ENCODE measurements at regions not wholly inside any gene's neighbourhood (a gene's known extent, or its start where the extent isn't known, plus 50 kb on each side); places are given as distances from the start of the nearest gene placed in this dataset.

GRCh38 chr5:175207321-175208040 lies 236.5 kb downstream of the DRD1 start:
- H4K20me1 ChIP-seq (ENCODE audit: insufficient read depth, low read length), result no peaks in the 10 kb centered on the region
- H3K14ac ChIP-seq (replicated peaks; ENCODE audit: low read depth, low read length), result no peak overlapping the region
- intact Hi-C loops (cut with micrococcal nuclease), result no loop called here
- no peaks in the 10 kb centered on the region for H3K79me1 ChIP-seq (ENCODE audit: low read depth in 1 of 2, low read length in 2 of 2)
- no peak for ATAC-seq (ENCODE audit: low read depth)
- H3K36me3 ChIP-seq (ENCODE audit: control insufficient read depth, insufficient read depth, low read length), result no peaks in the 10 kb centered on the region
- ChIA-PET CTCF (interaction anchor here (0.6 kb wide), 2 partner anchors 227 to 602 kb away, joined by 3 to 7 read pairs; no protein-coding TSS in a partner anchor), POLR2A (ENCODE audit: unreplicated experiment) (no interaction called here)
- no peaks in the 10 kb centered on the region for H3K4me1 ChIP-seq (ENCODE audit: control insufficient read depth, insufficient read depth, low read length)
- peak; percentile 29 for DNase-seq
- H3K27me3 ChIP-seq (ENCODE audit: control insufficient read depth, insufficient read depth, low read length), result no peaks in the 10 kb centered on the region; the same call in 1 of the 2 replicates
- no peak for TF ChIP-seq BHLHE40 (IDR thresholded peaks at IDR 0.05; ENCODE audit: low read depth, low read length)
- TF ChIP-seq RCOR1 (IDR thresholded peaks at IDR 0.05; ENCODE audit: insufficient replicate concordance, low read length), result no peak
- no peak for TF ChIP-seq NFE2L2 (IDR thresholded peaks at IDR 0.05; ENCODE audit: low read depth, low read length)
- no peak for TF ChIP-seq RAD21 (IDR thresholded peaks at IDR 0.05; ENCODE audit: low read length)
- no peak for TF ChIP-seq SMC3 (IDR thresholded peaks at IDR 0.05; ENCODE audit: low read depth, low read length)
- TF ChIP-seq ELK1 (IDR thresholded peaks at IDR 0.05; ENCODE audit: borderline replicate concordance, low read depth, low read length), result no peak
- no peak for TF ChIP-seq RFX5 (IDR thresholded peaks at IDR 0.05; ENCODE audit: low read depth, low read length)
- no peak for TF ChIP-seq MXI1 (IDR thresholded peaks at IDR 0.05; ENCODE audit: borderline replicate concordance, low read depth, low read length)
- TF ChIP-seq, protein P1, sequence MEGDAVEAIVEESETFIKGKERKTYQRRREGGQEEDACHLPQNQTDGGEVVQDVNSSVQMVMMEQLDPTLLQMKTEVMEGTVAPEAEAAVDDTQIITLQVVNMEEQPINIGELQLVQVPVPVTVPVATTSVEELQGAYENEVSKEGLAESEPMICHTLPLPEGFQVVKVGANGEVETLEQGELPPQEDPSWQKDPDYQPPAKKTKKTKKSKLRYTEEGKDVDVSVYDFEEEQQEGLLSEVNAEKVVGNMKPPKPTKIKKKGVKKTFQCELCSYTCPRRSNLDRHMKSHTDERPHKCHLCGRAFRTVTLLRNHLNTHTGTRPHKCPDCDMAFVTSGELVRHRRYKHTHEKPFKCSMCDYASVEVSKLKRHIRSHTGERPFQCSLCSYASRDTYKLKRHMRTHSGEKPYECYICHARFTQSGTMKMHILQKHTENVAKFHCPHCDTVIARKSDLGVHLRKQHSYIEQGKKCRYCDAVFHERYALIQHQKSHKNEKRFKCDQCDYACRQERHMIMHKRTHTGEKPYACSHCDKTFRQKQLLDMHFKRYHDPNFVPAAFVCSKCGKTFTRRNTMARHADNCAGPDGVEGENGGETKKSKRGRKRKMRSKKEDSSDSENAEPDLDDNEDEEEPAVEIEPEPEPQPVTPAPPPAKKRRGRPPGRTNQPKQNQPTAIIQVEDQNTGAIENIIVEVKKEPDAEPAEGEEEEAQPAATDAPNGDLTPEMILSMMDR (conservative IDR thresholded peaks at IDR 0.05; ENCODE audit: low read depth, low read length), result no peak
- no peak for TF ChIP-seq CHD1 (IDR thresholded peaks at IDR 0.05; ENCODE audit: low read depth, low read length)
- no peak for TF ChIP-seq CEBPB (IDR thresholded peaks at IDR 0.05; ENCODE audit: low read depth, low read length)
- no peak for TF ChIP-seq MAFK (IDR thresholded peaks at IDR 0.05; ENCODE audit: low read depth, low read length)
- TF ChIP-seq, protein P2, sequence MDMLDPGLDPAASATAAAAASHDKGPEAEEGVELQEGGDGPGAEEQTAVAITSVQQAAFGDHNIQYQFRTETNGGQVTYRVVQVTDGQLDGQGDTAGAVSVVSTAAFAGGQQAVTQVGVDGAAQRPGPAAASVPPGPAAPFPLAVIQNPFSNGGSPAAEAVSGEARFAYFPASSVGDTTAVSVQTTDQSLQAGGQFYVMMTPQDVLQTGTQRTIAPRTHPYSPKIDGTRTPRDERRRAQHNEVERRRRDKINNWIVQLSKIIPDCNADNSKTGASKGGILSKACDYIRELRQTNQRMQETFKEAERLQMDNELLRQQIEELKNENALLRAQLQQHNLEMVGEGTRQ (IDR thresholded peaks at IDR 0.05; ENCODE audit: low read depth, low read length), result no peak
- no peak for TF ChIP-seq POLR2A (IDR thresholded peaks at IDR 0.05; ENCODE audit: low read depth, low read length)
- TF ChIP-seq MAZ (IDR thresholded peaks at IDR 0.05; ENCODE audit: borderline replicate concordance, low read depth, low read length), result no peak
- no peak for TF ChIP-seq FOS (IDR thresholded peaks at IDR 0.05; ENCODE audit: low read depth, low read length)
- no peak overlapping the region for H2AK9ac ChIP-seq (replicated peaks; ENCODE audit: low read depth, low read length, poor library complexity)
- in situ Hi-C loops (cut with MboI; ENCODE audit: low sequenced_read_pairs), result no loop called here
- no peak overlapping the region for H3K18ac ChIP-seq (ENCODE audit: low read depth, low read length)
- no peak overlapping the region for H3K56ac ChIP-seq (ENCODE audit: extremely low read depth, insufficient read depth, low read length)
- H2BK5ac ChIP-seq (ENCODE audit: low read depth, low read length, poor library complexity, severe bottlenecking), result no peak overlapping the region
- H2BK120ac ChIP-seq (ENCODE audit: low read depth, low read length), result no peak overlapping the region
- H3K9ac ChIP-seq (ENCODE audit: low read depth, low read length), result no peak overlapping the region
- no peak overlapping the region for H2AFZ ChIP-seq (replicated peaks; ENCODE audit: low read length, poor library complexity)
- H3K4me2 ChIP-seq (ENCODE audit: low read depth, low read length), result no peak overlapping the region
- H3K9me3 ChIP-seq (ENCODE audit: control insufficient read depth, insufficient read depth, low read length), result peaks cover 2% of the 10 kb centered on the region; the same call in 1 of the 2 replicates
- no peaks in the 10 kb centered on the region; the same call in 1 of the 2 replicates for H3K9me1 ChIP-seq (ENCODE audit: insufficient read depth, low read length)
- dilution Hi-C loops (cut with HindIII; ENCODE audit: low sequenced_read_pairs, unreplicated experiment), result no loop called here
- no peak overlapping the region for H4K5ac ChIP-seq (ENCODE audit: low read depth, low read length)
- no peak overlapping the region for H2BK15ac ChIP-seq (ENCODE audit: low read depth, low read length)
- BruUV-seq (replicated peaks), result no TSS peak
- H3K27ac ChIP-seq (ENCODE audit: insufficient read depth, low read length), result no peak overlapping the region
- no peak overlapping the region for H3K23ac ChIP-seq (ENCODE audit: low read depth, low read length)
- H3K4ac ChIP-seq (ENCODE audit: low read depth, low read length), result no peak overlapping the region
- WGBS, 2 experiments (ENCODE audit: extremely low coverage in 2 of 2, insufficient read length in 1 of 2), result 60% methylated on average over 4 of the region's 18 CpGs; no CpG with 5 or more reads in 1 of the 2 experiments
- no peak overlapping the region for H4K91ac ChIP-seq (ENCODE audit: insufficient read depth, low read depth, low read length)
- H4K8ac ChIP-seq (ENCODE audit: low read depth in 2 of 2, low read length in 2 of 2), result no peak overlapping the region
- peak overlapping the region; percentile 68; the same call in 1 of the 2 replicates for H2AK5ac ChIP-seq (ENCODE audit: low read depth, low read length)
- no peak overlapping the region for H3K4me3 ChIP-seq (ENCODE audit: insufficient read depth, low read depth, low read length)
- no peak overlapping the region for H2BK20ac ChIP-seq (ENCODE audit: low read depth, low read length)
